WTC11 (cell line): ENCODE measurements at regions not wholly inside any gene's neighbourhood (a gene's known extent, or its start where the extent isn't known, plus 50 kb on each side); places are given as distances from the start of the nearest gene placed in this dataset.

ENCODE experiments used
- ATAC-seq: fragments of 200-7000 bp; cut with Tn5 transposase; 2 replicates; pipeline ENCODE4 v1.10.0; 2021; ENCODE audit warnings: mild to moderate bottlenecking, moderate library complexity
- CTCF ChIA-PET: fragments of 300-600 bp; sonication (Branson Sonifier 250); formaldehyde crosslinking; loops from one replicate; lab custom pipeline; 2021; ENCODE audit warnings: antibody characterized with exemption; lab: Charles Lee
- POLR2A ChIA-PET: fragments of 350-600 bp; sonication (Branson Sonifier 250); formaldehyde crosslinking; loops from one replicate; lab custom pipeline; 2021; ENCODE audit warnings: antibody characterized with exemption; lab: Charles Lee
- DNase-seq: peaks from one replicate; pipeline ENCODE4 v3.0.0; 2021; ENCODE audit warnings: low spot score
- H3K27ac Mint-ChIP-seq: 2 replicates; pipeline ENCODE4 v1.8.0; 2021; ENCODE audit warnings: mixed read lengths
- H3K27me3 Mint-ChIP-seq: 2 replicates; pipeline ENCODE4 v1.8.0; 2021; ENCODE audit warnings: low read depth, mild to moderate bottlenecking, moderate library complexity, mixed read lengths
- H3K36me3 Mint-ChIP-seq: 2 replicates; pipeline ENCODE4 v1.8.0; 2021; ENCODE audit warnings: mixed read lengths
- H3K4me1 Mint-ChIP-seq: 2 replicates; pipeline ENCODE4 v1.8.0; 2022; ENCODE audit warnings: mixed read lengths
- H3K4me3 Mint-ChIP-seq: 2 replicates; pipeline ENCODE4 v1.8.0; 2021; ENCODE audit warnings: mild to moderate bottlenecking, moderate library complexity, mixed read lengths
- H3K9me3 Mint-ChIP-seq: 2 replicates; pipeline ENCODE4 v1.8.0; 2021; ENCODE audit warnings: mixed read lengths
- ATF3 ChIP-seq: sonication (generic); formaldehyde crosslinking; conservative IDR thresholded peaks from 2 replicates; pipeline ENCODE4 v1.8.1; 2022; ENCODE audit warnings: mild to moderate bottlenecking, missing genetic modification reagents
- ESRRA ChIP-seq: sonication (generic); formaldehyde crosslinking; IDR thresholded peaks from 2 replicates; pipeline ENCODE4 v1.8.1; 2022; ENCODE audit warnings: mild to moderate bottlenecking, missing genetic modification reagents, borderline replicate concordance
- ETV6 ChIP-seq: sonication (generic); formaldehyde crosslinking; IDR thresholded peaks from 2 replicates; pipeline ENCODE4 v1.8.1; 2022; ENCODE audit warnings: mild to moderate bottlenecking, missing genetic modification reagents
- GTF2I ChIP-seq: fragments of 250-450 bp; sonication (Bioruptor Pico); conservative IDR thresholded peaks from 2 replicates; pipeline ENCODE4 v1.4.0; 2021; ENCODE audit warnings: mild to moderate bottlenecking
- JAZF1 ChIP-seq: fragments of 250-450 bp; sonication (Bioruptor Pico); IDR thresholded peaks from 2 replicates; pipeline ENCODE4 v1.9.0; 2021; ENCODE audit warnings: moderate library complexity, mild to moderate bottlenecking, inconsistent platforms
- NFATC4 ChIP-seq: fragments of 250-450 bp; sonication (Bioruptor Pico); IDR thresholded peaks from 2 replicates; pipeline ENCODE4 v1.9.0; 2021; ENCODE audit warnings: mild to moderate bottlenecking
- NR1H2 ChIP-seq: sonication (generic); formaldehyde crosslinking; IDR thresholded peaks from 2 replicates; pipeline ENCODE4 v1.9.0; 2021; ENCODE audit warnings: mild to moderate bottlenecking, moderate library complexity, missing genetic modification reagents
- NR3C1 ChIP-seq: sonication (generic); formaldehyde crosslinking; conservative IDR thresholded peaks from 2 replicates; pipeline ENCODE4 v1.8.1; 2023; ENCODE audit warnings: low read depth, mild to moderate bottlenecking, missing genetic modification reagents
- SMAD3 ChIP-seq: sonication (generic); formaldehyde crosslinking; IDR thresholded peaks from 2 replicates; pipeline ENCODE4 v1.8.0; 2022; ENCODE audit warnings: missing genetic modification reagents, mild to moderate bottlenecking, borderline replicate concordance
- SMAD4 ChIP-seq: sonication (generic); formaldehyde crosslinking; IDR thresholded peaks from 2 replicates; pipeline ENCODE4 v1.8.0; 2022; ENCODE audit warnings: mild to moderate bottlenecking, missing genetic modification reagents
- TCF7 ChIP-seq: sonication (generic); formaldehyde crosslinking; IDR thresholded peaks from 2 replicates; pipeline ENCODE4 v1.8.0; 2022; ENCODE audit warnings: mild to moderate bottlenecking, low read depth, missing genetic modification reagents, moderate library complexity
- TEAD1 ChIP-seq: sonication (generic); formaldehyde crosslinking; IDR thresholded peaks from 2 replicates; pipeline ENCODE4 v1.8.0; 2022; ENCODE audit warnings: mild to moderate bottlenecking, missing genetic modification reagents
- TEAD4 ChIP-seq: sonication (generic); formaldehyde crosslinking; IDR thresholded peaks from 2 replicates; pipeline ENCODE4 v1.8.0; 2022; ENCODE audit warnings: mild to moderate bottlenecking, missing genetic modification reagents
- TP53 ChIP-seq: sonication (generic); formaldehyde crosslinking; IDR thresholded peaks from 2 replicates; pipeline ENCODE4 v1.8.1; 2023; ENCODE audit warnings: mild to moderate bottlenecking, missing genetic modification reagents
- USF1 ChIP-seq: sonication (generic); formaldehyde crosslinking; IDR thresholded peaks from 2 replicates; pipeline ENCODE4 v1.8.0; 2022; ENCODE audit warnings: mild to moderate bottlenecking, missing genetic modification reagents
- ZMAT4 ChIP-seq: fragments of 250-450 bp; sonication (Bioruptor Pico); IDR thresholded peaks from 2 replicates; pipeline ENCODE4 v1.9.0; 2021; ENCODE audit warnings: mild to moderate bottlenecking
- ZNF263 ChIP-seq: sonication (generic); formaldehyde crosslinking; IDR thresholded peaks from 2 replicates; pipeline ENCODE4 v1.8.1; 2022; ENCODE audit warnings: low read depth, mild to moderate bottlenecking, moderate library complexity, missing genetic modification reagents
- ZNF425 ChIP-seq: fragments of 250-450 bp; sonication (Bioruptor Pico); conservative IDR thresholded peaks from 2 replicates; pipeline ENCODE4 v1.9.0; 2021; ENCODE audit warnings: mild to moderate bottlenecking
- TF ChIP-seq, protein P1 (sequence below): fragments of 250-450 bp; sonication (Bioruptor Pico); IDR thresholded peaks from 2 replicates; pipeline ENCODE4 v1.9.0; 2021; ENCODE audit warnings: mild to moderate bottlenecking
- TF ChIP-seq, protein P2 (sequence below): sonication (generic); formaldehyde crosslinking; IDR thresholded peaks from 2 replicates; pipeline ENCODE4 v1.8.1; 2022; ENCODE audit warnings: mild to moderate bottlenecking, moderate library complexity, missing genetic modification reagents
- TF ChIP-seq, protein P3 (sequence below): fragments of 250-450 bp; sonication (Bioruptor Pico); IDR thresholded peaks from 2 replicates; pipeline ENCODE4 v1.9.0; 2021; ENCODE audit warnings: mild to moderate bottlenecking, borderline replicate concordance
- TF ChIP-seq, protein P4 (sequence below): sonication (generic); formaldehyde crosslinking; IDR thresholded peaks from 2 replicates; pipeline ENCODE4 v1.8.0; 2022; ENCODE audit warnings: mild to moderate bottlenecking, missing genetic modification reagents

DNA sequence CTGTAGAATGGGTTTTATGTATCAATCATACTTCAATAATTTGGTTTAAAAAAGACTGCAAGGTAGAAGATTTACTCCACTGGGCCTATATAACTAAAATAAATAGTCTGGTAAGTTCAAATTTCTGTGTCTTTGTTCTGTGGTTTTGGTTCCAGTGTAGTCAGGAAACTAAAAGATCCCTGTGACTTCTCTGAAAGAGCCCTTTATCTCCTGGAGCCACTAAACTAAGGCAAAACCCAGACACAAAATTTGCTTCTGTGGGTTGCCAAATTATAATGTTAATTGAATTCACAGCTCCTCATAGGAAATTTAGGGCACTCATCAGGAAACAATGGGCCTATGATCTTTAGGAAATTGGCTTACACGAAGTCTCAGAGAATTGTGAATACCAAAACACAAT, 1038.4 kb downstream of the GALC start (continued):
- TF ChIP-seq, protein P1, sequence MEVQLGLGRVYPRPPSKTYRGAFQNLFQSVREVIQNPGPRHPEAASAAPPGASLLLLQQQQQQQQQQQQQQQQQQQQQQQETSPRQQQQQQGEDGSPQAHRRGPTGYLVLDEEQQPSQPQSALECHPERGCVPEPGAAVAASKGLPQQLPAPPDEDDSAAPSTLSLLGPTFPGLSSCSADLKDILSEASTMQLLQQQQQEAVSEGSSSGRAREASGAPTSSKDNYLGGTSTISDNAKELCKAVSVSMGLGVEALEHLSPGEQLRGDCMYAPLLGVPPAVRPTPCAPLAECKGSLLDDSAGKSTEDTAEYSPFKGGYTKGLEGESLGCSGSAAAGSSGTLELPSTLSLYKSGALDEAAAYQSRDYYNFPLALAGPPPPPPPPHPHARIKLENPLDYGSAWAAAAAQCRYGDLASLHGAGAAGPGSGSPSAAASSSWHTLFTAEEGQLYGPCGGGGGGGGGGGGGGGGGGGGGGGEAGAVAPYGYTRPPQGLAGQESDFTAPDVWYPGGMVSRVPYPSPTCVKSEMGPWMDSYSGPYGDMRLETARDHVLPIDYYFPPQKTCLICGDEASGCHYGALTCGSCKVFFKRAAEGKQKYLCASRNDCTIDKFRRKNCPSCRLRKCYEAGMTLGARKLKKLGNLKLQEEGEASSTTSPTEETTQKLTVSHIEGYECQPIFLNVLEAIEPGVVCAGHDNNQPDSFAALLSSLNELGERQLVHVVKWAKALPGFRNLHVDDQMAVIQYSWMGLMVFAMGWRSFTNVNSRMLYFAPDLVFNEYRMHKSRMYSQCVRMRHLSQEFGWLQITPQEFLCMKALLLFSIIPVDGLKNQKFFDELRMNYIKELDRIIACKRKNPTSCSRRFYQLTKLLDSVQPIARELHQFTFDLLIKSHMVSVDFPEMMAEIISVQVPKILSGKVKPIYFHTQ = no peak
- TF ChIP-seq ESRRA (CRISPR knock-in tag) = no peak
- TF ChIP-seq, protein P2, sequence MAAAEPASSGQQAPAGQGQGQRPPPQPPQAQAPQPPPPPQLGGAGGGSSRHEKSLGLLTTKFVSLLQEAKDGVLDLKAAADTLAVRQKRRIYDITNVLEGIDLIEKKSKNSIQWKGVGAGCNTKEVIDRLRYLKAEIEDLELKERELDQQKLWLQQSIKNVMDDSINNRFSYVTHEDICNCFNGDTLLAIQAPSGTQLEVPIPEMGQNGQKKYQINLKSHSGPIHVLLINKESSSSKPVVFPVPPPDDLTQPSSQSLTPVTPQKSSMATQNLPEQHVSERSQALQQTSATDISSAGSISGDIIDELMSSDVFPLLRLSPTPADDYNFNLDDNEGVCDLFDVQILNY (CRISPR knock-in tag) = no peak
- TF ChIP-seq TCF7 (CRISPR knock-in tag) = no peak
- TF ChIP-seq ATF3 (CRISPR knock-in tag) = no peak
- TF ChIP-seq USF1 (CRISPR knock-in tag) = no peak
- TF ChIP-seq NR1H2 (CRISPR knock-in tag) = no peak
- no peak for TF ChIP-seq TP53 (CRISPR knock-in tag)
- no peak for TF ChIP-seq TEAD1
- TF ChIP-seq SMAD3 (CRISPR knock-in tag) = no peak

DNA sequence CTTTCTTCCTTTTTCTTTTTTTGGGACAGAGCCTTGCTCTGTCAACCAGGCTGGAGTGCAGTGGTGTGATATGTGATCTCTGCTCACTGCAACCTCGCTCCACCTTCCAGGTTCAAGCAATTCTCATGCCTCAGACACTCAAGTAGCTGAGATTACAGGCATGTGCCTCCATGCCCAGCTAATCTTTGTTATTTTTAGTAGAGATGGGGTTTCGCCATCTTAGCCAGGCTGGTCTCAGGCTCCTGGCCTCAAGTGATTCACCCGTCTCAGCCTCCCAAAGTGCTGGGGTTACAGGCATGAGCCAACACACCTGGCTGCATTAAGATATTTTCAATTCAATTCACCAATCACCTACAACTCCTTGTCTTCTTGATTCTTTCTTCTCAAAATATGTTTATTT, 1046.5 kb downstream of the GALC start:
- Mint-ChIP-seq H3K27ac (no peak overlapping the region), H3K36me3 (no peaks in the 10 kb centered on the region), H3K9me3 (no peaks in the 10 kb centered on the region), H3K4me1 (no peaks in the 10 kb centered on the region), H3K27me3 (no peaks in the 10 kb centered on the region), H3K4me3 (no peak overlapping the region)
- ATAC-seq (no peak), DNase-seq (no peak)
- ChIA-PET CTCF (no interaction called here), POLR2A (no interaction called here)
- TF ChIP-seq ZNF263 (CRISPR knock-in tag) (no peak), ETV6 (CRISPR knock-in tag) (no peak), ZNF425 (CRISPR knock-in tag) (no peak), SMAD4 (CRISPR knock-in tag) (no peak), TEAD4 (CRISPR knock-in tag) (no peak), NFATC4 (CRISPR knock-in tag) (no peak), ZMAT4 (no peak), NR3C1 (CRISPR knock-in tag) (no peak), USF1 (CRISPR knock-in tag) (no peak), JAZF1 (CRISPR knock-in tag) (no peak), GTF2I (CRISPR knock-in tag) (no peak), ATF3 (CRISPR knock-in tag) (no peak)
- TF ChIP-seq, protein P3, sequence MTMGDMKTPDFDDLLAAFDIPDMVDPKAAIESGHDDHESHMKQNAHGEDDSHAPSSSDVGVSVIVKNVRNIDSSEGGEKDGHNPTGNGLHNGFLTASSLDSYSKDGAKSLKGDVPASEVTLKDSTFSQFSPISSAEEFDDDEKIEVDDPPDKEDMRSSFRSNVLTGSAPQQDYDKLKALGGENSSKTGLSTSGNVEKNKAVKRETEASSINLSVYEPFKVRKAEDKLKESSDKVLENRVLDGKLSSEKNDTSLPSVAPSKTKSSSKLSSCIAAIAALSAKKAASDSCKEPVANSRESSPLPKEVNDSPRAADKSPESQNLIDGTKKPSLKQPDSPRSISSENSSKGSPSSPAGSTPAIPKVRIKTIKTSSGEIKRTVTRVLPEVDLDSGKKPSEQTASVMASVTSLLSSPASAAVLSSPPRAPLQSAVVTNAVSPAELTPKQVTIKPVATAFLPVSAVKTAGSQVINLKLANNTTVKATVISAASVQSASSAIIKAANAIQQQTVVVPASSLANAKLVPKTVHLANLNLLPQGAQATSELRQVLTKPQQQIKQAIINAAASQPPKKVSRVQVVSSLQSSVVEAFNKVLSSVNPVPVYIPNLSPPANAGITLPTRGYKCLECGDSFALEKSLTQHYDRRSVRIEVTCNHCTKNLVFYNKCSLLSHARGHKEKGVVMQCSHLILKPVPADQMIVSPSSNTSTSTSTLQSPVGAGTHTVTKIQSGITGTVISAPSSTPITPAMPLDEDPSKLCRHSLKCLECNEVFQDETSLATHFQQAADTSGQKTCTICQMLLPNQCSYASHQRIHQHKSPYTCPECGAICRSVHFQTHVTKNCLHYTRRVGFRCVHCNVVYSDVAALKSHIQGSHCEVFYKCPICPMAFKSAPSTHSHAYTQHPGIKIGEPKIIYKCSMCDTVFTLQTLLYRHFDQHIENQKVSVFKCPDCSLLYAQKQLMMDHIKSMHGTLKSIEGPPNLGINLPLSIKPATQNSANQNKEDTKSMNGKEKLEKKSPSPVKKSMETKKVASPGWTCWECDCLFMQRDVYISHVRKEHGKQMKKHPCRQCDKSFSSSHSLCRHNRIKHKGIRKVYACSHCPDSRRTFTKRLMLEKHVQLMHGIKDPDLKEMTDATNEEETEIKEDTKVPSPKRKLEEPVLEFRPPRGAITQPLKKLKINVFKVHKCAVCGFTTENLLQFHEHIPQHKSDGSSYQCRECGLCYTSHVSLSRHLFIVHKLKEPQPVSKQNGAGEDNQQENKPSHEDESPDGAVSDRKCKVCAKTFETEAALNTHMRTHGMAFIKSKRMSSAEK (CRISPR knock-in tag) = no peak
- TF ChIP-seq, protein P2 (CRISPR knock-in tag) = no peak
- TF ChIP-seq, protein P4, sequence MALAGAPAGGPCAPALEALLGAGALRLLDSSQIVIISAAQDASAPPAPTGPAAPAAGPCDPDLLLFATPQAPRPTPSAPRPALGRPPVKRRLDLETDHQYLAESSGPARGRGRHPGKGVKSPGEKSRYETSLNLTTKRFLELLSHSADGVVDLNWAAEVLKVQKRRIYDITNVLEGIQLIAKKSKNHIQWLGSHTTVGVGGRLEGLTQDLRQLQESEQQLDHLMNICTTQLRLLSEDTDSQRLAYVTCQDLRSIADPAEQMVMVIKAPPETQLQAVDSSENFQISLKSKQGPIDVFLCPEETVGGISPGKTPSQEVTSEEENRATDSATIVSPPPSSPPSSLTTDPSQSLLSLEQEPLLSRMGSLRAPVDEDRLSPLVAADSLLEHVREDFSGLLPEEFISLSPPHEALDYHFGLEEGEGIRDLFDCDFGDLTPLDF (CRISPR knock-in tag) = no peak
